IMR-90 (cell line): ENCODE measurements at regions not wholly inside any gene's neighbourhood (a gene's known extent, or its start where the extent isn't known, plus 50 kb on each side); places are given as distances from the start of the nearest gene placed in this dataset.

Source experiments
- ATAC-seq: fragments of 200-7000 bp; cut with Tn5 transposase; 2 replicates; pipeline ENCODE4 v1.9.1; 2020; ENCODE audit warnings: low read depth, mild to moderate bottlenecking, moderate library complexity
- BruUV-seq: library from RNA; stranded (reverse); fragments of 400-500 nt; replicated peaks from 2 replicates; lab custom pipeline; 2021; lab: Mats Ljungman, UMichigan
- CTCF ChIA-PET: fragments of 300-600 bp; formaldehyde crosslinking; extraction: SDS; loops from one replicate; lab custom pipeline; 2021; ENCODE audit warnings: antibody characterized with exemption; lab: Yijun Ruan, JAX
- POLR2A ChIA-PET: fragments of 300-600 bp; sonication (Branson Sonifier 250); formaldehyde crosslinking; loops from one replicate; lab custom pipeline; 2022; ENCODE audit warnings: antibody characterized with exemption; ENCODE audit not compliant: unreplicated experiment; lab: Charles Lee
- DNase-seq: peaks from one replicate; pipeline ENCODE4 v3.0.0; 2013
- H2AFZ ChIP-seq: replicated peaks from 2 replicates; pipeline ENCODE3; 2013; ENCODE audit warnings: low read length, mild to moderate bottlenecking; ENCODE audit not compliant: poor library complexity
- H2AK5ac ChIP-seq: 2 replicates; pipeline ENCODE4 v1.6.1; 2013; ENCODE audit warnings: low read depth, low read length, inconsistent platforms
- H2AK9ac ChIP-seq: replicated peaks from 2 replicates; pipeline ENCODE3; 2013; ENCODE audit warnings: mild to moderate bottlenecking, low read depth, low read length, moderate library complexity; ENCODE audit not compliant: poor library complexity
- H2BK120ac ChIP-seq: 2 replicates; pipeline ENCODE4 v1.6.1; 2013; ENCODE audit warnings: low read depth, low read length, inconsistent platforms
- H2BK15ac ChIP-seq: 3 replicates; pipeline ENCODE4 v1.6.1; 2013; ENCODE audit warnings: low read depth, low read length, inconsistent platforms
- H2BK20ac ChIP-seq: 2 replicates; pipeline ENCODE4 v1.6.1; 2013; ENCODE audit warnings: low read depth, mild to moderate bottlenecking, inconsistent platforms, low read length, moderate library complexity
- H2BK5ac ChIP-seq: 2 replicates; pipeline ENCODE4 v1.6.1; 2013; ENCODE audit warnings: mild to moderate bottlenecking, low read depth, low read length, inconsistent platforms; ENCODE audit not compliant: poor library complexity, severe bottlenecking
- H3K14ac ChIP-seq: replicated peaks from 2 replicates; pipeline ENCODE4 v1.6.1; 2013; ENCODE audit warnings: low read depth, low read length, inconsistent platforms
- H3K18ac ChIP-seq: 2 replicates; pipeline ENCODE4 v1.6.1; 2013; ENCODE audit warnings: low read depth, low read length, control low read depth
- H3K23ac ChIP-seq: 2 replicates; pipeline ENCODE4 v1.6.1; 2013; ENCODE audit warnings: low read depth, low read length, inconsistent platforms
- H3K27ac ChIP-seq: 2 replicates; pipeline ENCODE4 v1.5.1; 2013; ENCODE audit warnings: mild to moderate bottlenecking, control low read depth, low read length; ENCODE audit not compliant: insufficient read depth
- H3K27me3 ChIP-seq: 2 replicates; pipeline ENCODE4 v1.6.1; 2013; ENCODE audit warnings: low read length; ENCODE audit not compliant: control insufficient read depth, insufficient read depth
- H3K36me3 ChIP-seq: 2 replicates; pipeline ENCODE4 v1.6.1; 2013; ENCODE audit warnings: low read length, mixed read lengths; ENCODE audit not compliant: control insufficient read depth, insufficient read depth
- H3K4ac ChIP-seq: 2 replicates; pipeline ENCODE4 v1.6.1; 2013; ENCODE audit warnings: low read depth, low read length, inconsistent platforms
- H3K4me1 ChIP-seq: 2 replicates; pipeline ENCODE4 v1.6.1; 2013; ENCODE audit warnings: low read length, mixed read lengths; ENCODE audit not compliant: control insufficient read depth, insufficient read depth
- H3K4me2 ChIP-seq: 2 replicates; pipeline ENCODE4 v1.6.1; 2013; ENCODE audit warnings: low read depth, mild to moderate bottlenecking, control low read depth, low read length, moderate library complexity
- H3K4me3 ChIP-seq: 2 replicates; pipeline ENCODE4 v1.5.1; 2013; ENCODE audit warnings: low read depth, mild to moderate bottlenecking, control low read depth, low read length, moderate library complexity; ENCODE audit not compliant: insufficient read depth
- H3K56ac ChIP-seq: 2 replicates; pipeline ENCODE4 v1.6.1; 2013; ENCODE audit warnings: low read length, inconsistent platforms; ENCODE audit not compliant: insufficient read depth; ENCODE audit errors: extremely low read depth
- H3K79me1 ChIP-seq, 2 experiments: 2 replicates each; pipeline ENCODE4 v1.6.1; 2013; ENCODE audit warnings: low read length in 2 of 2, inconsistent platforms in 1 of 2, low read depth in 1 of 2
- H3K9ac ChIP-seq: 2 replicates; pipeline ENCODE4 v1.6.1; 2013; ENCODE audit warnings: low read depth, low read length, control low read depth
- H3K9me1 ChIP-seq: 2 replicates; pipeline ENCODE4 v1.6.1; 2013; ENCODE audit warnings: low read length, inconsistent platforms; ENCODE audit not compliant: insufficient read depth
- H3K9me3 ChIP-seq: 2 replicates; pipeline ENCODE4 v1.6.1; 2013; ENCODE audit warnings: low read length; ENCODE audit not compliant: control insufficient read depth, insufficient read depth
- H4K20me1 ChIP-seq: 2 replicates; pipeline ENCODE4 v1.6.1; 2013; ENCODE audit warnings: low read length, inconsistent platforms; ENCODE audit not compliant: insufficient read depth
- H4K5ac ChIP-seq: 2 replicates; pipeline ENCODE4 v1.6.1; 2013; ENCODE audit warnings: mild to moderate bottlenecking, low read depth, low read length, control low read depth
- H4K8ac ChIP-seq, 2 experiments: 2 replicates each; pipeline ENCODE4 v1.6.1; 2013; ENCODE audit warnings: low read depth in 2 of 2, low read length in 2 of 2, control low read depth in 1 of 2, inconsistent platforms in 1 of 2
- H4K91ac ChIP-seq: 2 replicates; pipeline ENCODE4 v1.6.1; 2013; ENCODE audit warnings: low read depth, low read length, inconsistent platforms; ENCODE audit not compliant: insufficient read depth
- BHLHE40 ChIP-seq: fragments of 150-350 bp; IDR thresholded peaks from 2 replicates; pipeline ENCODE4 v1.6.1; 2016; ENCODE audit warnings: mild to moderate bottlenecking, low read depth, low read length
- CEBPB ChIP-seq: IDR thresholded peaks from 2 replicates; pipeline ENCODE4 v1.6.1; 2012; ENCODE audit warnings: low read depth, low read length, improper control_type of control experiment
- CHD1 ChIP-seq: IDR thresholded peaks from 2 replicates; pipeline ENCODE4 v1.6.1; 2012; ENCODE audit warnings: low read depth, low read length, improper control_type of control experiment
- MAFK ChIP-seq: IDR thresholded peaks from 2 replicates; pipeline ENCODE4 v1.6.1; 2012; ENCODE audit warnings: low read depth, low read length, improper control_type of control experiment
- MXI1 ChIP-seq: IDR thresholded peaks from 2 replicates; pipeline ENCODE4 v1.6.1; 2012; ENCODE audit warnings: low read depth, mild to moderate bottlenecking, low read length, moderate library complexity, borderline replicate concordance
- NFE2L2 ChIP-seq: fragments of 150-350 bp; IDR thresholded peaks from 2 replicates; pipeline ENCODE4 v1.6.1; 2016; ENCODE audit warnings: low read depth, mild to moderate bottlenecking, low read length
- POLR2A ChIP-seq: IDR thresholded peaks from 2 replicates; pipeline ENCODE4 v1.6.1; 2012; ENCODE audit warnings: mild to moderate bottlenecking, low read depth, low read length
- RAD21 ChIP-seq: IDR thresholded peaks from 2 replicates; pipeline ENCODE4 v1.6.1; 2012; ENCODE audit warnings: low read length, improper control_type of control experiment
- RFX5 ChIP-seq: IDR thresholded peaks from 2 replicates; pipeline ENCODE4 v1.8.0; 2012; ENCODE audit warnings: low read depth, mild to moderate bottlenecking, low read length, moderate library complexity
- SMC3 ChIP-seq: fragments of 150-350 bp; IDR thresholded peaks from 2 replicates; pipeline ENCODE4 v1.6.1; 2016; ENCODE audit warnings: low read depth, mild to moderate bottlenecking, antibody characterized with exemption, low read length, moderate library complexity
- WGBS, 2 experiments: methylation state at CpG; one replicate each; pipeline versions ENCODE4 v1.1.5 to v1.1.7; 2013; ENCODE audit warnings: missing lambda C conversion rate in 2 of 2; ENCODE audit not compliant: insufficient read length in 1 of 2; ENCODE audit errors: extremely low coverage in 2 of 2; 5-methylcytosine and 5-hydroxymethylcytosine counted together
- dilution Hi-C: fragments of 300-500 bp; cut with HindIII; formaldehyde crosslinking; loops from one replicate; pipeline ENCODE4 v1.14.3; 2018; ENCODE audit warnings: low sequenced_read_pairs; ENCODE audit not compliant: unreplicated experiment
- in situ Hi-C: fragments of 300-500 bp; cut with MboI; formaldehyde crosslinking; loops from 3 replicates; pipeline ENCODE4 v1.14.3; 2019; ENCODE audit warnings: low sequenced_read_pairs, inconsistent platforms, mixed read lengths
- intact Hi-C: fragments of 100-400 bp; cut with micrococcal nuclease; formaldehyde crosslinking; loops from 2 replicates; pipeline ENCODE4 v1.10.0; 2022
- TF ChIP-seq, protein P1 (sequence below): fragments of 150-350 bp; IDR thresholded peaks from 2 replicates; pipeline ENCODE4 v1.6.1; 2016; ENCODE audit warnings: low read depth, mild to moderate bottlenecking, low read length, moderate library complexity, borderline replicate concordance
- TF ChIP-seq, protein P2 (sequence below): conservative IDR thresholded peaks from 2 replicates; pipeline ENCODE4 v1.5.1; 2012; ENCODE audit warnings: mild to moderate bottlenecking, low read depth, low read length, improper control_type of control experiment

DNA sequence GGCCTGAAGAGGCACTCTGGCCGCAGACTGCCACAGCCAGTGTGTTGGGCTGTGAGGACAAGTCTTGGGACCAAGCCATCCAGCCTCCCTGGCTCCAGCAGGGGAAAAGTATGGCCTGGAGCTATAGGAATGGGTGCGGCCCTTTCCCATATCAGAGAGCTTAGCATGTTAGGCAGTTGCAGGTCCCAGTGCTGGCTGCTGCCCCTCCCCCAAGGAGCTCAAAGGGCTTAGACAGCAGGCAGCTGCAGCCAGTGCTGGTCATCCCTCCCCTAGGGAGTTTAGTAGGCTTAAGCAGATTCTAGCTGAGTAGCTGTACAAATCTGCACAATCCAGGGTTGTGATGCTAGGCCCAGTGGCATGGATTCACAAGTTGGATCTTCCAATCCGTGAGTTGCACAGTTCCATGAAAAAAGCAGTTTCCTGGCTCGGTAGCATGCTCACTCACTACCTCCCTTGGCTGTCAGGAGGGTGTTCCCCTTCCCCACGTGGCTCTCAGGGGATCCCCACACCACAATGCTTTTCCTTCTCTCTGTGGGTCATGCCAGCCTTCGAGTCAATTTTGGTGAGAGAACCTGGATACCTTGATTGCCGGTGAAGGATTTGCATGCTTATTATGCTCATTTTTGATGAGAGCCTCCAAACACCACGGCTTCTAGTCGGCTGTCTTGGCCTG lies 1490.8 kb downstream of the BRINP3 start:
- Histone ChIP-seq H2BK5ac (no peak overlapping the region), H2AK9ac (no peak overlapping the region), H3K9me3 (peaks cover 2% of the 10 kb centered on the region; the same call in 1 of the 2 replicates), H2AK5ac (no peak overlapping the region), H3K79me1 (no peaks in the 10 kb centered on the region), H3K4me3 (no peak overlapping the region), H3K18ac (no peak overlapping the region), H2BK120ac (no peak overlapping the region), H3K27ac (no peak overlapping the region), H4K91ac (no peak overlapping the region), H3K23ac (no peak overlapping the region), H3K9me1 (no peaks in the 10 kb centered on the region), H2BK15ac (no peak overlapping the region), H3K9ac (no peak overlapping the region), H3K14ac (no peak overlapping the region), H3K4ac (no peak overlapping the region), H4K5ac (no peak overlapping the region), H3K27me3 (no peaks in the 10 kb centered on the region), H3K4me1 (no peaks in the 10 kb centered on the region), H2BK20ac (no peak overlapping the region), H2AFZ (no peak overlapping the region), H4K20me1 (no peaks in the 10 kb centered on the region), H3K56ac (no peak overlapping the region), H3K36me3 (no peaks in the 10 kb centered on the region), H4K8ac (no peak overlapping the region), H3K4me2 (no peak overlapping the region)
- in situ Hi-C loops: no loop called here
- TF ChIP-seq BHLHE40: no peak
- TF ChIP-seq, protein P1, sequence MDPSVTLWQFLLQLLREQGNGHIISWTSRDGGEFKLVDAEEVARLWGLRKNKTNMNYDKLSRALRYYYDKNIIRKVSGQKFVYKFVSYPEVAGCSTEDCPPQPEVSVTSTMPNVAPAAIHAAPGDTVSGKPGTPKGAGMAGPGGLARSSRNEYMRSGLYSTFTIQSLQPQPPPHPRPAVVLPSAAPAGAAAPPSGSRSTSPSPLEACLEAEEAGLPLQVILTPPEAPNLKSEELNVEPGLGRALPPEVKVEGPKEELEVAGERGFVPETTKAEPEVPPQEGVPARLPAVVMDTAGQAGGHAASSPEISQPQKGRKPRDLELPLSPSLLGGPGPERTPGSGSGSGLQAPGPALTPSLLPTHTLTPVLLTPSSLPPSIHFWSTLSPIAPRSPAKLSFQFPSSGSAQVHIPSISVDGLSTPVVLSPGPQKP: no peak
- TF ChIP-seq CHD1: no peak
- TF ChIP-seq RAD21: no peak
- TF ChIP-seq POLR2A: no peak
- no peak for TF ChIP-seq MXI1
- TF ChIP-seq NFE2L2: no peak
- no peak for TF ChIP-seq CEBPB
- TF ChIP-seq RFX5: no peak
- no peak for TF ChIP-seq MAFK
- TF ChIP-seq SMC3: no peak
- TF ChIP-seq, protein P2, sequence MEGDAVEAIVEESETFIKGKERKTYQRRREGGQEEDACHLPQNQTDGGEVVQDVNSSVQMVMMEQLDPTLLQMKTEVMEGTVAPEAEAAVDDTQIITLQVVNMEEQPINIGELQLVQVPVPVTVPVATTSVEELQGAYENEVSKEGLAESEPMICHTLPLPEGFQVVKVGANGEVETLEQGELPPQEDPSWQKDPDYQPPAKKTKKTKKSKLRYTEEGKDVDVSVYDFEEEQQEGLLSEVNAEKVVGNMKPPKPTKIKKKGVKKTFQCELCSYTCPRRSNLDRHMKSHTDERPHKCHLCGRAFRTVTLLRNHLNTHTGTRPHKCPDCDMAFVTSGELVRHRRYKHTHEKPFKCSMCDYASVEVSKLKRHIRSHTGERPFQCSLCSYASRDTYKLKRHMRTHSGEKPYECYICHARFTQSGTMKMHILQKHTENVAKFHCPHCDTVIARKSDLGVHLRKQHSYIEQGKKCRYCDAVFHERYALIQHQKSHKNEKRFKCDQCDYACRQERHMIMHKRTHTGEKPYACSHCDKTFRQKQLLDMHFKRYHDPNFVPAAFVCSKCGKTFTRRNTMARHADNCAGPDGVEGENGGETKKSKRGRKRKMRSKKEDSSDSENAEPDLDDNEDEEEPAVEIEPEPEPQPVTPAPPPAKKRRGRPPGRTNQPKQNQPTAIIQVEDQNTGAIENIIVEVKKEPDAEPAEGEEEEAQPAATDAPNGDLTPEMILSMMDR: no peak
- no TSS peak for BruUV-seq
- POLR2A ChIA-PET: no interaction called here
- 33% methylated on average over 2 of the region's 9 CpGs; no CpG with 5 or more reads in 1 of the 2 experiments for WGBS, 2 experiments
- intact Hi-C loops: no loop called here
- no peak for ATAC-seq
- CTCF ChIA-PET: no interaction called here
- dilution Hi-C loops: no loop called here
- no peak for DNase-seq
